HG03025 (cell line): ENCODE measurements at regions not wholly inside any gene's neighbourhood (a gene's known extent, or its start where the extent isn't known, plus 50 kb on each side); places are given as distances from the start of the nearest gene placed in this dataset.
"Not testable (repeated sequence)": the region's sequence is repeated elsewhere in the genome, so short reads cannot be mapped to it uniquely, and the experiment has no call there.

ENCODE experiments used
- ATAC-seq: cut with Tn5 transposase; IDR thresholded peaks from one replicate; pipeline ENCODE4 v1.9.1; 2021; ENCODE audit warnings: mild to moderate bottlenecking, moderate library complexity; ENCODE audit not compliant: unreplicated experiment, low FRiP score

DNA sequence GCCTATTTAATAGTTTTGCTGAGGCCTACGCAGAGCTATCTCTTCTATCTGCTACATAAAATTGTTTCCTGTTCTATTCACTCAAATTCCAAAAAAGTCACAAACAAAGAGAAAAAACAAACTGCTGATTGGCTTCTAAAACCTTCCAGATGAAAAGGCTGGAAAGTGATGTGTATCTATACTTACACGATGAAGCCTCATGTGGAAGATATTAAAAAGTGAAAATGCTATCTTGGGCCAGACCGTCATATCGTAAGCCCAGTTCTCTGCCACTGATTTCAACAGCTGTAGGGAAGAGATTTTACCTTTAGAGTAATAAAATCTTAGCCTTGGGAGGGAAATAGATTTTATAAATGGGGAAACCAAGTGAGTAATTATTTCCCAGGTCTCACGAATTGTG, 394.8 kb downstream of the KIF20B start:
- no peak for ATAC-seq

DNA sequence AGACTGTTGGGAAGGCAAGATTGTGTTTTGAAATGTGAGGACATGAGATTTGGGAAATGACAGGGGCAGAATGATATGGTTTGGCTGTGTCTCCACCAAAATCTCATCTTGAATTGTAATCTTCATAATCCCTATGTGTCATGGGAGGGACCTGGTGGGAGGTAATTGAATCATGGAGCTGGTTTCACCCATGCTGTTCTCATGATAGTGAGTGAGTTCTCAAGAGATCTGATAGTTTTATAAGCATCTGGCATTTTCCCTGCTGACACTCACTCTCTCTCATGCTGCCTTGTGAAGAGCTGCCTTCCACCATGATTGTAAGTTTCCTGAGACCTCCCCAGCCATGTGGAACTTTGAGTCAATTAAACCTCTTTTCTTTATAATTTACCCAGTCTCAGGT, 406.2 kb downstream of the KIF20B start:
- ATAC-seq, result not testable (repeated sequence)

DNA sequence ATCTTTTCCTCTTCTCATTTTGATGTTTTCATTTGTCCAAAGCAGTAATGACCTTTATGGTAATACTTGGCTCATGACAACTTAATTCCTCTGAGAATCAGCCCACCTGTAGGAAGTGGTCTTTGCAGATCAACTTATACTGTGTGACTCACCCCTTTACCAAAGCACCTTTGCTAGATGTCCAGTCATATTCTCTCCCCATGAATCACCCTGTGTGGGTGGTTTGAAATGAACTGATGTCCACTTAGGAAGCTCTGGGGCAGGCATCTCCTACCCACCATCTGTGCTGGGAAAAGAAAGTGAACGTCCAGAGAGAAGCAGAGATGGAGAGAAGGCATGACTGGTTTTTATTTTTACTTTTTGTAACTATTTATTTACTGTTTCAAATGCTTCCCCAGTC, 410.3 kb downstream of the KIF20B start:
- no peak for ATAC-seq

DNA sequence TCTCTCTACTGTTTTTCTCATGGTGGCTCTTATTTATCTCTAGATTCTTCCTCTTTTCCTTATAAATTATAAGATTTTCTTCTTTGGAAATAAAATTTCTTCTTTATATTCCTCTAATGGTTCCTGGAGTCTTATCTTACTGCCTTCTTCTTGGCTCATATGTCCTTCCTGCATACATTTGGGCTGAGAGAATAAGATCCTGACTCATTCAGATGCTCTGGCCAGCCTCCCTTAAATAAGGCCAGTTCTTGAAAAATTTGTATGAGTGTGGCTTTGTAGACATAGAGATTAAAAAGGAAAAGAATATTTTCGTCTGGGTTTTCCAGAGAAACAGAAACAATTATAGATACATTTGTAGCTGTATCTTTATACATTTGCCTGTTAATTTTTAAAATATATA, 411.3 kb downstream of the KIF20B start:
- no peak for ATAC-seq

DNA sequence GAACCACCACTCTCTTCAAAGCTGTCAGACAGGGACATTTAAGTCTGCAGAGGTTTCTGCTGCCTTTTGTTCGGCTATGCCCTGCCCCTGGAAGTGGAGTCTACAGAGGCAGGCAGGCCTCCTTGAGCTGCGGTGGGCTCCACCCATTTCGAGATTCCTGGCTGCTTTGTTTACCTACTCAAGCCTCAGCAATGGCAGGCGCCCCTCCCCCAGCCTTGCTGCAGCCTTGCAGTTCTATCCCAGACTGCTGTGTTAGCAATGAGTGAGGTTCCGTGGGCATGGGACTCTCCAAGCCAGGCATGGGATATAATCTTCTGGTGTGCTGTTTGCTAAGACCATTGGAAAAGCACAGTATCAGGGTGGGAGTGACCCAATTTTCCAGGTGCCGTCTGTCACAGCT, 417.2 kb downstream of the KIF20B start:
- ATAC-seq, result not testable (repeated sequence)

DNA sequence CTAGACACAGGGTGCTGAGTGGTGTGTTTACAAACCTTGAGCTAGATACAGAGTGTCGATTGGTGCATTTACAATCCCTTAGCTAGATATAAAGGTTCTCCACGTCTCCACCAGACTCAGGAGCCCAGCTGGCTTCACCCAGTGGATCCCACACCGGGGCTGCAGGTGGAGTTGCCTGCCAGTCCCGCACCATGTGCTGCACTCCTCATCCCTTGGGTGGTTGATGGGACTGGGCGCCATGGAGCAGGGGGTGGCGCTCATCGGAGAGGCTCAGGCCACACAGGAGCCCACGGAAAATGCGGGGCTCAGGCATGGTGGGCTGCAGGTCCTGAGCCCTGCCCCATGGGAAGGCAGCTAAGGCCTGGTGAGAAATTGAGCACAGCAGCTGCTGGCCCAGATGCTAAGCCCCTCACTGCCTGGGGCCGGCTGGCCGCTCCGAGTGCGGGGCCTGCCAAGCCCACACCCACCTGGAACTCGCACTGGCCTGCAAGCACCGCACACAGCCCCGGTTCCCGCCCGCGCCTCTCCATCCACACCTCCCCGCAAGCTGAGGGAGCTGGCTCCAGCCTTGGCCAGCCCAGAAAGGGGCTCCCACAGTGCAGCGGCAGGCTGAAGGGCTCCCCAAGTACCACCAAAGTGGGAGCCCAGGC, 418.4 kb downstream of the KIF20B start:
- ATAC-seq, result not testable (repeated sequence)

DNA sequence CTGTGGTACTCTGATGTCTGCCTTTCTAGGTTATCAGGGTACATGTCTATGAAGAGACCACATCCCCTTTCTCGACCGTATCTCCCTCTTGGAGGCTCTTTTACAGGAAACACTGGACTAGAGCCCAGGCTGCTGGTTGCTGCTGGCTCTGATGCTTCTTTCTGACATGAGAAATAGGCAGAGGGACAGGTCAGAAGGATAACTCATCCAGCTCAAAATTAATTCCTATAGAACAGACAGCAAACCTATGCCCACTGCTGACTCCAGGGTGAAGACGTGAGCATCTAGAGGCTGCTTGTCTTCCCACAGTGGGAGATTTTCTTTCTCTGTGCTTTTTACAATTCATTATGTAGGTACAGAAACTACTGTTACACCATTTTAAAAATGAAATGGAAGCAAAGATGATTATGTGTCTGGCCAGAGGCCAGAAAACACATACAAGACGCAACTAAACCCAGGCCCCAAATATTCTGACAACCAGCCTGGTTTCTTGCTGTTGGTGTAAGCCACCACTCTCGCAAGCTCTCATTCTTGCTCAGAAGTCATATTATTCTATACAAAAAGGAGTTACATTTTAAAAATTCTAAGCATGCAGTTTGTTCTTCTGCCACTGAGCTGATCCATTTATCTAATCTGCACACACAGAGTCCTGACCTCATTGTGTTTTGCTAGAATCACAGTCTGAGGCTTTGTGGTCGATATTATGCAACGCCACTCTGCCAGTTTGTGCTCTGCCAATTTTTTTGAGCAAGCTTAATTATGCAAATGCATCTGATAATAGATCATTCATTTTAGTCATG, 424.3 kb downstream of the KIF20B start:
- ATAC-seq, result no peak

DNA sequence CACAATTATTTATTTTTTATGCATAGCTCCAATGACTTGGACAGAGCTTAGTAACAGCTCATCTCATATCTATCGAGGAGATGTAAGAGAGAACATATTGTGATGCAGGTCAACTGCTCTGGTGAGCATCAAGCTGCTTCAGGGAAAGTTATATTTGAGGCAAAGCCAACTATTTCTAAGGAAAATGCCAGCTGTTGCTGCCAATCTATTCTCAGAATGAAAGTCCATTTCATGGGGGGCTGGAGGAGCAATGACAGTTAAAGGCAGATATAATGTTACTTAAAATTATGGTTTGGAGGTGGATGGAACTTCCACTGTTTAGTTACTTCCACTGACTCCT, 424.8 kb downstream of the KIF20B start:
- ATAC-seq, result no peak

DNA sequence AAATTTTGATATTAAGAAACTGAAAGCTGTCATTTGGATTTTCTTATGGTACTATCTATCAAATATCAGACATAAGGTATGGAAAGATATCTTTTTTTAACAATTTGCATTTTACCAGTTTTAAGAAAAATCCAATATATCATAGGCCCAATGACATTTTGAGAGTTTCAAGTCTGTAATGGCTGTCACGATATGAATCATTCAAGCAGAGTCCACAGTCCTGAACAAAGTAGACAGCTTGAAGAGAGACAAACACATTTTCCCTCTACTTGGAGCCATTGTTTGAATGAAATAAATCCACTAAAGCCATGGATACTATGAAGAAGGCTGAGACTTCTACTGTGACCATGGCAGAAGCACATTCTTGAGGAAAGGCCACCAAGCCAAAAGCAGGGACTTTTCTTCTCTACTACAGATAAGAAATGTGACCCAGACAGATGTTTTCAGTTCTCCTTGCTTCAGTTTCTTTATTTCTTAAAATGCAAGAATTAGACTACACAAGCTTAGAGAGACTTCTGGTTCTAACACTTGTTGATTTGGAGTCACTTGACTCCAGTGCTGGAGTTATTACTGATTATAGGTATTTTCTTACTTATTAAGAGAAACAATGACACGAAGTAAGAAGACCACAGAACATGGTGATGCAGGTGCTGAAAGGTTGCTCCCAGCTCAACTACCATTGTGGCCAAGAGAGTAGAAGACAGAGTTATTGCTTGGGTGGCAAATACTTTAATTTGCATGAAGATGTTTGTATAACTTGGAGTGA, 429.1 kb downstream of the KIF20B start:
- no peak for ATAC-seq

DNA sequence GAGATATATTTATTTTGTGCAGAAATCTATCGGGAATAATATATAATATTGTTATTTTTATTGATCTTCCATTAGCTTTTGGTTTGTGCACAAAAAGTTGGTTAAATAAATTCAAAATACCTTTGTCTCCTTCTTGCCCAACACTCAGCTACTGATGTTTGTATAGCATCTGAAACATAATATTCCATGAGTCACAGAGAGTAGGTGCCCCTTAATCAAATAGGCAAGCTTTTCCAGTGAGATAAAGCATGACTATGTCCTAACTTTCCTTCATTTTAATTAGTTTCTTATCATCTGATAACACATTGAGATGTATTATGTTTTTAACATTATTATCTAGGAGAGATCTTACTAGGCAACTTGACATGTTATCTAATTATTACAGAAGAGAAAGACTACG, 432.2 kb downstream of the KIF20B start:
- no peak for ATAC-seq

DNA sequence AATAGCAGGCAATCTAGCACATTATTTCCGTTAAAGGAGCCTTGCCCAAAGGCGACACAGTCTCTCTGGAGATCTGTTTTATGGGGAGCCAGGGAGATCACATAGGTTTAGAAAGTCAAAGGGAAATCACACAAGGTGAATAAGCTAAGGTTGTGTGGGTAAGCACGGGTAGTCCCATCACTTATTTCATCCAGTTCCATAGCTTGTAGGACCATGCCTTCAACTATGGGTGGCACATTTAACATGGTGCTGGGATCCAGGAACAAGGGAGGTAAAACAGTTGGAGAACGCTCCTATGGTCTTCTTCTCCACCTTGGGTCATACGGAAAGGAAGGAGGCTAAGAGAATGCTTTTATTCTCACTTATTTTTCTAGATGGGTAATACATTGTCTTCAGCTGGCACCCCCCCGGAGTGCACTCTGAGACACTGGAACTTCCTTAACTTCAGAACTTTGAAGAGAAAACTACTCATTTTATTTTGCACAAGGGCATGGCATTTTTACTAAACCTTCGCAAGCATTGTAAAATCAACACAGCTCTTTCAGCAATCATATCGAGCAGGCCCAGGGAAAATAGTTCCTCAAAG, 435.4 kb downstream of the KIF20B start:
- no peak for ATAC-seq

DNA sequence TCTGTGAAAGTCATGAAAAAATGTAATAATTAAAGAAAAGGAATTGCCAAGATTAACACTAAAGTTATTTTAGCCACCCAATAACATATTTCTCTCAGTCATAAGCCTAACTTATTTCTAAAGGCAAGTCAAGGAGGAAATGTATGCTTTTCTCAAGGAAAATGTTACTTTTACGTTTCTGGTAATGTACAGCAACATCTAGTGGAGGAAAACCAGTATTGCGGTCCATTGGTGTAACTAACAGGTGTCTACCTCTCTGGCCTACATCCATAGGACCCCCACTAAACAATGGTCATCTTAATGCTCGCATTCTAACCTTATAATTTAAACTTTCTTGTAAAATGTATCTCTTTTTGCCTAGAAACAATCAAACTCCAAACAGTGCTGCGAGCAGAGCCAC, 437.5 kb downstream of the KIF20B start:
- no peak for ATAC-seq

DNA sequence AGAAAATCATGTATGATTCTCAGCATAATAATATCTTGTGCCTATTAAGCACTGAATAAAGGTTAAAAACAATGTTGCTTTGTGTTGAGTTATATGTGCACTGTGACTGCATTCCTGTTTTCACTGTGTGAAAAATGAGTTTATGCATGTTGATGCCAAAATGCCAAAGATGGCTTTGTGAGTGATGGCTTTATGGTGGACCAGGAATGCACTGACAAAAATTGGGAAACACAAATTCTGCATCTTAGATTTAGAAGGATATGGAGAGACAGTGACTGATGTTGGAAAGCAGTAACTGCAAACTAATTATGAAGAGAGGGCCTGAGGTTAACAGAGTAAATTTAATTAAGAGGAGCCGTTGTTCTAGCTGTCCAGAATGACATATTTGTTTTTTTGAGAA, 440.4 kb downstream of the KIF20B start:
- ATAC-seq, result no peak

DNA sequence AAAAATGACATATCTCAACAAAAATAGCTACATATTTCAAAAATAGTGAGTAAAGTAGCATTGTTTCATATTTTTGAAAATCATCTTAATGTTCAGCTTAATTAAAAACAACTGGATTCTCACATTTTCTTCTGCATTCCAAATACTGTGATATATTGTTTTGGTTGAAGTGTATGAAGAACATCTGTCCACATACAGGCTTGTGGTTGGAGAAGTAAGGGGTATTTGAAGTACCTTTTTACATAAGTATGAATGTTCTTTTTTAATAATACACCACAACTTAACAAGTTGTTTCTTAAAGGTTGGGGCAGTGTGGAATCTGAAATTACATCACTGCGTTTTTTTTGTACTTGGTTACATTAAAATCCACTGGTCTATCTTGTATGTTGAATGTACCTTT, 442.5 kb downstream of the KIF20B start:
- no peak for ATAC-seq

DNA sequence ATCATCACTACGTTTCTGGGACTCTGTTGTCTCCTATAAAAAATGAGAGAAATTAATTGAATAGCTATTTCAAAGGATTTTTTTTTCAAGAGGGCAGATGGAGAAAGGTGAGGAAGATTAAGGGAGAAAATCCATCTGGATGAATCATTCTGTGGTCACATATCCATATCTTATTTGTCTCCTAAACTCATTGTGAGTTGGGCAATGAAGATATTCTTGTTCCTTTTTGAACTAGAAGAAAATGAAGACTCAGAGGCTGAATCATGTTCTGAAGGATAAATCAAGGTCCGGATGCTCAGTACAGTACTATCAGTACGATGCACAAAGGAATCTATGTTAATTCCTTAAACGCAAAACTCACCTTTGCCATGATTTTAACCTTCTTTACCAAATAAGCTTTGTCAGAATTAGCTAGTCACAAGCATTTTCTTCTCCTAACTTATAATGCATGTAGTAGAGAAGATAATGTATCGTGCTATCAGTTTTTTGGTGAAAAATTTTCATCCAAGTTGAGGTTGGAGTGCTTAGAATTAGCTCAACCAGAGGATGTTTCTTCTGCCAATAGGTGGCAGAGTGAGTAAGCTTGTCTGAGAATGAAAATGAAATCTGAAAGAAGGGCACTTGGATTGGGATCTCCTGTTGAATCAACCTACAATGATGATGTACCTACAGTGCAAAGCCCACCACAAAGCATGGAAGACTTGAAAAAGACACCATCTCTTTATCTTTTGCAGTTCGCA, 446.9 kb downstream of the KIF20B start:
- no peak for ATAC-seq

DNA sequence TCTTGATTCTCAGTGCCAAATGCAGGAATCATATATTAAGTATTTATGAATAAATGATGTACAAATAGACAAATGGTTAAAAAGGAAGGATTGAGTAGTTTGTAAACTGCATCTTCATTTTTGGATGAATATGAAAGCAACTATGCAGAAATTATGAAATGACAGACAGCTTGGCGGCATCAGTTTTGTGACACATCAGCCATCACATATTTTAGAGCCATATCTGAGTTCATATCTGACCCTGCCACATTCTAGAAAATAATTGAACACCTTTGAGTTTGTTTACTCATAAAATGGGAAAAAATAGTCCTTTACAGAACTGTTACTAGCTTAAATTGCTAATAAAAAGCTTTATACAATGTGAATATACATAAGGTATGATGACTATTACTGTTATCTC, 448.2 kb downstream of the KIF20B start:
- no peak for ATAC-seq

DNA sequence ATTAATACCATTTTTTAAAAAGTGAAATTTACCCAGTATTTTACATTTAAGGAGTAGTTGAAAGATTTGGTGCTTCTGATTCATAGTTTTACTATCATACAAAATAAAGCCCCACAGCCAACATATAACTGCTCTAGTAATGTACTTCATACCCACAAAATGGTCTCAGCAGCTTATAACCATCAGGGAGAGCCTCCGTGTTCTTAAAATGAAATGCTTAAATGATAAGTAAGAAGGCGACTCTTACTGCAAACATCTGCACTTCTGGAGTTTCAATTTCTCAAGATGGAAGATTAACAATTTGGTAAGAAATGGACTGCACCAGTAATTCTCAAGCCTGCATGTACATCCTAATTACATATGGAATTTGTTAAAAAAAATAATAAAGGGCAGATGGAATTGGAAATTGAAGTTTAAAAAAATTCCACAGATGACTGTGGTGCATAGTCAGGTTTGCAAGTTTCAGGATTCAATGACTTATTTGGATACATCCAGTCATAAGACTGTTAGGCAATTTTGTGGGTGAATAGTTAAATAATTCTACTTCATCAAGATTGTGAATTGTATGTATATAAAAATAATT, 461.0 kb downstream of the KIF20B start:
- ATAC-seq, result no peak

DNA sequence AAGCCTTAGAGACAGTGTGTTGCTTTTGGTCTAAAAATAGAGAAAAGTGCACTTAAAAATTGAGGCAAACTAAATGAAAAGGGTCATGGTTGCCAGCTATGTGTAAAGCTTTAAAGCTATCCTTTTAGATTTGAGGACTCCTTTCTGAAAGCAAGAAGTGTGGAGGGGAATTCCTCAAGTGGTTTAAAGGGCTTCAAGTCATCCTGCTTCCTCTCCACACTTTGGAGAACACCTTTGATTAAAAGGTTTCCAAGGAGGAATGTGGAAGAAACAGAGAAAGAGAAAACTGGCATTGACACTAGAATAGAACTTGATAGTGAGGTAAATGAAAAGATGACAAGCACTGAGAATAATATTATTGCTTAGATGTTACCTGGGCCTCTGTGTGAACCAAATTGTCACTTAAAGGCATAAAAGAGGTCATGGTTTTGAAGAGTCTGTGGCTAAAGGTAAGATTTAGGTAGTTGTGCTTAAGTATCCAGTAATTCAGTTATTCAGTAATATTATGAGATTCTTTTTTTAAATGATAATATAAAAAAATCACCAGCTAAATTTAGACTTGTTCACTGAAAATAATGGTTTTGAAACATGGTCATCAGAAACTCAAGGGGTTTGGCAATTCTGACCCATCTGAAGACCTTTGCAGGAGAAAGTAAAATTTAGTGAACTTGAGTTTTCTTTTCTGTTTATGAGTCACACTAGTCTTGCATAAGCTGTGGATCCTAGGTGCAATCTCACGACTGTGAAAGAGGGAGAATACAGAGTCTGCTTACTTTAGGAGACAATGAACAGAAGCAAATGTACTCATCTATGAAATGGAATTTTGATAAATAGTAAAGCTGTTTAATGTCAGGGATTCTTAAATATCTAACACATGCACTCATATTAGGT, 466.0 kb downstream of the KIF20B start:
- peak; percentile 45 for ATAC-seq

DNA sequence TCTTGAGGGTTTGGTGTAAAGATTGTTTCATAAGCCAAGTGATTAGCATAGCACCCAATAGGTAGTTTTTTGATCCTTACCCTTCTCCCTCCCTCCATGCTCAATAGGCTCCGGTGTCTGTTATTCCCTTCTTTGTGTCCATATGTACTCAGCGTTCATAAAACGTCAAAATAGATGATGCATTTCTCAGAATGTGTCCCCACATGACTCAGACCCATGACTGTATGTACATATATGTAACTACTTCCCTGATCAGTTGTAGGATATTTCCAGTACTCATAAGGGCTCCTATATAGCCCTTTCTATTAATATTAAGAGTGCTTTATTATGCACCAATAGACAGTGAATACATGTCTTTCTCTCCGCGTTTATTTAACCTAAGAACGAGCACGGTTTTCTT, 466.9 kb downstream of the KIF20B start:
- no peak for ATAC-seq
